ENCODE measurements at regions not wholly inside any gene's neighbourhood (a gene's known extent, or its start where the extent isn't known, plus 50 kb on each side); places are given as distances from the start of the nearest gene placed in this dataset.

DNA sequence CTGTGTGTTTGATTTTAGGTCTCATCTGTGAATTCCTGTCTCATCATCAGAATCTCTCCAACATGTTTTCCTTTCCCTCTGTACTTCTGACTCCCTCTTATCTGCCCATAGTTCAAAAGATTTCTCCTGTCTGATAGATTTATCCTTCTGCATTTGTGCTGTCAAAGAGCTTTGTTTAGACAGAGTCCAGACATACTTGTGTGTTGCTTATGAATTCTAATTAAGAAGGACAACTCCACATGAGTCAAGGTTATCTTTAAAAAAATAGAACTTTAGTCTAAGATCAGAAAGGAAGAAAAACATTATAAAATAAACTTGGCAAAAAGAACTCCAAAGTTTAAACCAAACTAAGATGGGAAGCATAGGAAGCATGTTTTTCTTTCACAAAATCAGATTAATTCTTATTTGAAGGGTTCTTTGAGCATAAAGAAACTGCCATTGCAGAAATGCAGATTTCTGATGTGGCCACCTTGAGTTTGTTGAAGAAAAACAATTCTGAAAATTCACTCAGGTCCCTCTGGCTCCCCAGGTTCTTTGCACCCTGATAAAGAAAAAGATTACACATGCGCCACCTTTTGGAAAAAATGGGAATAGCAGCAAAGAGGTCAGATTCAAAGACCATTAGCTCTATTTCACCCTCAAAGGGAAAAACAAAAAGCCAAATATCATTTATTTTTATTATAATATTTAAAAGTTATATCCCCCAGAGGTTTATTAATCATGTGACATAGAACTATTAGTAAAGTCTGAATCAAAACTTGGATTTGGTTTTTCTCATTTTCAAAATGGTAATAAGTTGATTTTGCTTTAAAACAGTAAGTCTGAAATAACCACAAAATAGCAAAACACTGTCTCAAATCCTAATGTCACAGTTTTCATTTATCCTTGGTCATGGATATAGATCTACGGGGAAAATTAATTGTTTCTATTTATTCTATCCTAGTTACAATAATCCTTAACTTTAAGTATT is 143.7 kb upstream of the DCN start:
- TF ChIP-seq, protein P1, sequence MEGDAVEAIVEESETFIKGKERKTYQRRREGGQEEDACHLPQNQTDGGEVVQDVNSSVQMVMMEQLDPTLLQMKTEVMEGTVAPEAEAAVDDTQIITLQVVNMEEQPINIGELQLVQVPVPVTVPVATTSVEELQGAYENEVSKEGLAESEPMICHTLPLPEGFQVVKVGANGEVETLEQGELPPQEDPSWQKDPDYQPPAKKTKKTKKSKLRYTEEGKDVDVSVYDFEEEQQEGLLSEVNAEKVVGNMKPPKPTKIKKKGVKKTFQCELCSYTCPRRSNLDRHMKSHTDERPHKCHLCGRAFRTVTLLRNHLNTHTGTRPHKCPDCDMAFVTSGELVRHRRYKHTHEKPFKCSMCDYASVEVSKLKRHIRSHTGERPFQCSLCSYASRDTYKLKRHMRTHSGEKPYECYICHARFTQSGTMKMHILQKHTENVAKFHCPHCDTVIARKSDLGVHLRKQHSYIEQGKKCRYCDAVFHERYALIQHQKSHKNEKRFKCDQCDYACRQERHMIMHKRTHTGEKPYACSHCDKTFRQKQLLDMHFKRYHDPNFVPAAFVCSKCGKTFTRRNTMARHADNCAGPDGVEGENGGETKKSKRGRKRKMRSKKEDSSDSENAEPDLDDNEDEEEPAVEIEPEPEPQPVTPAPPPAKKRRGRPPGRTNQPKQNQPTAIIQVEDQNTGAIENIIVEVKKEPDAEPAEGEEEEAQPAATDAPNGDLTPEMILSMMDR (IDR thresholded peaks at IDR 0.05; ENCODE audit: borderline replicate concordance, extremely low read depth, low read length, poor library complexity, severe bottlenecking), result peak; percentile 76
- no peak for TF ChIP-seq EZH2 (IDR thresholded peaks at IDR 0.05; ENCODE audit: borderline replicate concordance, low read depth, low read length, severe bottlenecking)
